GM19238 (cell line): ENCODE measurements at regions not wholly inside any gene's neighbourhood (a gene's known extent, or its start where the extent isn't known, plus 50 kb on each side); places are given as distances from the start of the nearest gene placed in this dataset.
"Not testable (repeated sequence)": the region's sequence is repeated elsewhere in the genome, so short reads cannot be mapped to it uniquely, and the experiment has no call there.

Experiments used
- DNase-seq: peaks from one replicate; pipeline ENCODE4 v3.0.0; 2011; ENCODE audit warnings: low spot score; ENCODE audit not compliant: insufficient read length

- no peak for DNase-seq
Measured at GRCh38 chr21:35578831-35579471, 481.4 kb downstream of the SETD4 start.

GRCh38 chr21:35578347-35578782 lies 482.0 kb downstream of the SETD4 start:
- DNase-seq = no peak

GRCh38 chr21:35575280-35575915 lies 484.9 kb downstream of the SETD4 start:
- no peak for DNase-seq

- no peak for DNase-seq
Measured at GRCh38 chr21:35573472-35574374, 486.6 kb downstream of the SETD4 start.

- no peak for DNase-seq
Measured at GRCh38 chr21:35571910-35572309, 488.4 kb downstream of the SETD4 start.

GRCh38 chr21:35568643-35569042 lies 491.7 kb downstream of the SETD4 start:
- DNase-seq = no peak

GRCh38 chr21:35566874-35567273 lies 493.5 kb downstream of the SETD4 start:
- DNase-seq = no peak

- no peak for DNase-seq
Measured at GRCh38 chr21:35565204-35565611, 495.1 kb downstream of the SETD4 start.

- DNase-seq = no peak
Measured at GRCh38 chr21:35563885-35564451, 496.4 kb downstream of the SETD4 start.

- DNase-seq = no peak
Measured at GRCh38 chr21:35562876-35563275, 497.4 kb downstream of the SETD4 start.

- DNase-seq = no peak
Measured at GRCh38 chr21:35561116-35561515, 499.2 kb downstream of the SETD4 start.

GRCh38 chr21:35559829-35560225 lies 500.5 kb downstream of the SETD4 start:
- DNase-seq = no peak

GRCh38 chr21:35559128-35559828 lies 501.0 kb downstream of the SETD4 start:
- DNase-seq = no peak

- DNase-seq = no peak
Measured at GRCh38 chr21:35556536-35556935, 503.8 kb downstream of the SETD4 start.

GRCh38 chr21:35552483-35552882 lies 503.4 kb upstream of the RUNX1 start:
- not testable (repeated sequence) for DNase-seq

GRCh38 chr21:35548904-35549615 lies 500.0 kb upstream of the RUNX1 start:
- DNase-seq = no peak

- no peak for DNase-seq
Measured at GRCh38 chr21:35547946-35548774, 499.1 kb upstream of the RUNX1 start.

- no peak for DNase-seq
Measured at GRCh38 chr21:35543746-35544145, 494.6 kb upstream of the RUNX1 start.

- DNase-seq = no peak
Measured at GRCh38 chr21:35540950-35541638, 492.0 kb upstream of the RUNX1 start.
